ENCODE measurements at regions not wholly inside any gene's neighbourhood (a gene's known extent, or its start where the extent isn't known, plus 50 kb on each side); places are given as distances from the start of the nearest gene placed in this dataset.

GRCh38 chr9:105846825-105847224 lies 152.5 kb downstream of the TMEM38B start:
- no peak for TF ChIP-seq CTCF (IDR thresholded peaks at IDR 0.05)
- TF ChIP-seq POLR2A (IDR thresholded peaks at IDR 0.05): no peak

All from heart left ventricle (tissue), 13 donors.